Esophagus squamous epithelium (tissue), 5 donors: ENCODE measurements at regions not wholly inside any gene's neighbourhood (a gene's known extent, or its start where the extent isn't known, plus 50 kb on each side); places are given as distances from the start of the nearest gene placed in this dataset.

ENCODE experiments used
- DNase-seq: peaks from one replicate; lab custom pipeline; 2025; lab: John Stamatoyannopoulos, UW
- H3K27ac ChIP-seq, 4 donors: fragments of 200-600 bp; sonication (generic); one replicate each; pipeline ENCODE4 v1.5.1; 2016 to 2019; ENCODE audit warnings: mild to moderate bottlenecking in 1 of 4
- H3K27me3 ChIP-seq, 4 donors: fragments of 200-600 bp; sonication (generic); 1 replicate in 3 of 4; 2 replicates in 1 of 4; pipeline versions ENCODE4 v1.5.1 to v1.6.0; 2017 to 2021; ENCODE audit warnings: antibody characterized with exemption in 1 of 4
- H3K36me3 ChIP-seq, 3 donors: fragments of 200-600 bp; sonication (generic); one replicate each; pipeline ENCODE4 v1.5.1; 2016 to 2019
- H3K4me1 ChIP-seq, 3 donors: fragments of 200-600 bp; sonication (generic); one replicate each; pipeline ENCODE4 v1.5.1; 2017 to 2019
- H3K4me3 ChIP-seq, 4 donors: fragments of 200-600 bp; sonication (generic); 1 replicate in 3 of 4; 2 replicates in 1 of 4; pipeline ENCODE4 v1.5.1; 2016 to 2019; ENCODE audit warnings: mild to moderate bottlenecking in 2 of 4, moderate library complexity in 1 of 4
- H3K9me3 ChIP-seq, 3 donors: fragments of 200-600 bp; sonication (generic); one replicate each; pipeline ENCODE4 v1.5.1; 2016 to 2019
- POLR2A ChIP-seq, 4 donors: fragments of 450-650 bp; IDR thresholded peaks; one replicate each; pipeline ENCODE4 v1.6.1; 2017; ENCODE audit warnings: antibody characterized with exemption in 4 of 4, mild to moderate bottlenecking in 4 of 4, moderate library complexity in 3 of 4
- WGBS, 2 donors: methylation state at CpG; one replicate each; pipeline ENCODE4 v1.1.5; 2018; 5-methylcytosine and 5-hydroxymethylcytosine counted together
- intact Hi-C: fragments of 100-400 bp; cut with DNase I; formaldehyde crosslinking; loops from one replicate; pipeline ENCODE4 v1.15.0; 2022
- TF ChIP-seq, protein P1 (sequence below), 6 experiments: fragments of 450-650 bp in 4 of 6; fragments of 200-600 bp in 2 of 6; sonication (generic) in 2 of 6; IDR thresholded peaks; one replicate each; pipeline ENCODE4 v1.5.1; 2016 to 2019; ENCODE audit warnings: antibody characterized with exemption in 6 of 6, mild to moderate bottlenecking in 4 of 6, moderate library complexity in 4 of 6
- donor health status: DM: yes; HTN: yes; CAD: no.

GRCh38 chr11:70771099-70771885 is 373.0 kb downstream of the CTTN start:
- Histone ChIP-seq H3K27ac (no peak overlapping the region), H3K27me3 (peaks cover 0 to 8% (median 0%) of the 10 kb centered on the region in 4 donors), H3K9me3 (no peaks in the 10 kb centered on the region), H3K4me3 (no peak overlapping the region), H3K36me3 (no peaks in the 10 kb centered on the region), H3K4me1 (no peaks in the 10 kb centered on the region)
- intact Hi-C loops, result no loop called here
- TF ChIP-seq, protein P1, sequence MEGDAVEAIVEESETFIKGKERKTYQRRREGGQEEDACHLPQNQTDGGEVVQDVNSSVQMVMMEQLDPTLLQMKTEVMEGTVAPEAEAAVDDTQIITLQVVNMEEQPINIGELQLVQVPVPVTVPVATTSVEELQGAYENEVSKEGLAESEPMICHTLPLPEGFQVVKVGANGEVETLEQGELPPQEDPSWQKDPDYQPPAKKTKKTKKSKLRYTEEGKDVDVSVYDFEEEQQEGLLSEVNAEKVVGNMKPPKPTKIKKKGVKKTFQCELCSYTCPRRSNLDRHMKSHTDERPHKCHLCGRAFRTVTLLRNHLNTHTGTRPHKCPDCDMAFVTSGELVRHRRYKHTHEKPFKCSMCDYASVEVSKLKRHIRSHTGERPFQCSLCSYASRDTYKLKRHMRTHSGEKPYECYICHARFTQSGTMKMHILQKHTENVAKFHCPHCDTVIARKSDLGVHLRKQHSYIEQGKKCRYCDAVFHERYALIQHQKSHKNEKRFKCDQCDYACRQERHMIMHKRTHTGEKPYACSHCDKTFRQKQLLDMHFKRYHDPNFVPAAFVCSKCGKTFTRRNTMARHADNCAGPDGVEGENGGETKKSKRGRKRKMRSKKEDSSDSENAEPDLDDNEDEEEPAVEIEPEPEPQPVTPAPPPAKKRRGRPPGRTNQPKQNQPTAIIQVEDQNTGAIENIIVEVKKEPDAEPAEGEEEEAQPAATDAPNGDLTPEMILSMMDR (IDR thresholded peaks at IDR 0.05), result no peak
- TF ChIP-seq POLR2A (IDR thresholded peaks at IDR 0.05), result no peak
- DNase-seq, result no peak
- 53 to 85% methylated on average over 9 to 11 of the region's 18 CpGs for WGBS, 2 donors

DNA sequence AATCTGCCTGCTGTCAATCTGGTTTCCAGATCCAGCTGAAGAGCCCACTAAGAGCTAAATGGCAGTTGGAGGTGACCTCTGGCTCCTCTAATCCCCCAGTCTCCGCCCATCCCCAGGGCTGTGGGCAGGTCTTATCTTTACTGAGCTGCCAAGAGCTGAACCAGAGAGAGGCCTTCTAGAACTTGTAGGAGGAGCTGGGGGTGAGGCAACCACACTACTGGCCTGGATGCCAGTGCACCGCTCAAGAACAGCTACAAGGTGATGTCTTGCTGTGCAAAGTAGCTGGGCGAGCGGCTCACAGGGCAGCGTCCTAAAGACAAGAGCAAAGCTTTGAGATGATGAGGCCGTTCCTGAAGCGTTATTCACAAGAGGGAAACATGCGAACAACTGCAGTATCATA is 374.6 kb downstream of the CTTN start:
- intact Hi-C loops, result no loop called here

GRCh38 chr11:70775386-70776075 is 377.2 kb downstream of the CTTN start:
- WGBS, 2 donors, result 78 to 87% methylated on average over 11 to 12 of the region's 12 CpGs
- H3K4me1 ChIP-seq, result no peaks in the 10 kb centered on the region

More for the DNA sequence above, 374.6 kb downstream of the CTTN start:
- Histone ChIP-seq H3K27me3 (no peaks in the 10 kb centered on the region), H3K27ac (no peak overlapping the region), H3K36me3 (no peaks in the 10 kb centered on the region), H3K4me3 (no peak overlapping the region), H3K4me1 (no peaks in the 10 kb centered on the region), H3K9me3 (no peaks in the 10 kb centered on the region)
- no peak for DNase-seq
- no peak for TF ChIP-seq POLR2A (IDR thresholded peaks at IDR 0.05)
- 89 to 94% methylated on average over 7 to 8 of the region's 8 CpGs for WGBS, 2 donors

DNA sequence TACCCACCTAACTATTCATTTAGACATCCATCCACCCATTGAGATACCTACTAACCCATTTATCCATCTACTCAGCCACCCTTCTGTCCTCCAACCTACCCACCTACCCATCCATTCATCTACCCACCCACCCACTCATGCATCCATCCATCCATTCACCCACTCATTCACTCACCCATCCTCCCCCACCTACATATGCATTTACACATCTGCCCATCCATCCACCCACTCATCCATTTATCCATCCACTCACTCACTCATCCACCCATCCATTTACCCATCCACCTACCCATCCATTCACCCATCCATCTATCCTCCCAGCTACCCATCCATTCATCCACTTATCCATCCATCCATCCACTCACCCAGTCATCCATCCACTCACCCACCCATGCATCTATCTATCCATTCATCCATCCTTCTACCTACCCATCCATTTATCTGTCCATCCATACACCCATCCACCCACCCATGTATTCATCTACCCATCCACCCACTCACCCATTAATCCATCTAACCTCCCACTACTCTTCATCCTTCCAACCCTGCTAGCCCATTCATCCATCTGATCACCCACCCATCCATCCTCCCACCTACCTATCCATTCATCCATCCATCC is 378.7 kb downstream of the CTTN start:
- Histone ChIP-seq H3K27ac (no peak overlapping the region), H3K4me3 (no peak overlapping the region), H3K4me1 (no peaks in the 10 kb centered on the region), H3K27me3 (no peaks in the 10 kb centered on the region), H3K9me3 (no peaks in the 10 kb centered on the region), H3K36me3 (no peaks in the 10 kb centered on the region)
- no peak for DNase-seq
- intact Hi-C loops, result no loop called here
- no peak for TF ChIP-seq POLR2A (IDR thresholded peaks at IDR 0.05)
- TF ChIP-seq, protein P1 (IDR thresholded peaks at IDR 0.05), result no peak

More at GRCh38 chr11:70775386-70776075, 377.2 kb downstream of the CTTN start:
- Histone ChIP-seq H3K4me3 (no peak overlapping the region), H3K27me3 (no peaks in the 10 kb centered on the region), H3K27ac (no peak overlapping the region), H3K9me3 (no peaks in the 10 kb centered on the region), H3K36me3 (no peaks in the 10 kb centered on the region)
- no peak for DNase-seq
- intact Hi-C loops, result no loop called here
- TF ChIP-seq POLR2A (IDR thresholded peaks at IDR 0.05), result no peak
- TF ChIP-seq, protein P1 (IDR thresholded peaks at IDR 0.05), result no peak

GRCh38 chr11:70778883-70779282 is 380.6 kb downstream of the CTTN start:
- Histone ChIP-seq H3K9me3 (no peaks in the 10 kb centered on the region), H3K4me1 (no peaks in the 10 kb centered on the region), H3K36me3 (no peaks in the 10 kb centered on the region), H3K4me3 (no peak overlapping the region), H3K27ac (peak overlapping the region in 3 of 4 donors; percentile 11 to 74 (median 41)), H3K27me3 (no peaks in the 10 kb centered on the region)
- 65 to 81% methylated on average over 6 of the region's 7 CpGs for WGBS, 2 donors
- intact Hi-C loops, result no loop called here
- no peak for TF ChIP-seq POLR2A (IDR thresholded peaks at IDR 0.05)
- TF ChIP-seq, protein P1 (IDR thresholded peaks at IDR 0.05), result no peak
- no peak for DNase-seq
